H1 (cell line): ENCODE measurements at regions not wholly inside any gene's neighbourhood (a gene's known extent, or its start where the extent isn't known, plus 50 kb on each side); places are given as distances from the start of the nearest gene placed in this dataset.

Source experiments
- CTCF ChIA-PET: fragments of 300-600 bp; sonication (Branson Sonifier 250); formaldehyde crosslinking; loops from one replicate; lab custom pipeline; 2021; ENCODE audit not compliant: partially characterized antibody; lab: Charles Lee
- POLR2A ChIA-PET: fragments of 300-600 bp; sonication (Branson Sonifier 250); formaldehyde crosslinking; loops from one replicate; lab custom pipeline; 2021; ENCODE audit warnings: inconsistent platforms; ENCODE audit not compliant: partially characterized antibody; lab: Charles Lee
- DNase-seq, 2 experiments: peaks; one replicate each; pipeline versions ENCODE4 v3.0.0 to v3.0.0-alpha.2; 2010 to 2022; ENCODE audit warnings: low spot score in 2 of 2, low read depth in 1 of 2, mixed read lengths in 1 of 2
- FAIRE-seq: peaks from 2 replicates; lab custom pipeline; 2011; peaks lifted over from hg19 to GRCh38; lab: Jason Lieb, UNC
- H2AFZ ChIP-seq: 2 replicates; pipeline ENCODE4 v1.8.1; 2012; ENCODE audit warnings: low read length, inconsistent platforms
- H2AK5ac ChIP-seq: 2 replicates; pipeline ENCODE4 v1.6.1; 2013; ENCODE audit warnings: low read depth, low read length
- H2BK120ac ChIP-seq: replicated peaks from 2 replicates; pipeline ENCODE3; 2013; ENCODE audit warnings: low read depth, low read length, inconsistent platforms
- H2BK12ac ChIP-seq: 2 replicates; pipeline ENCODE4 v1.6.1; 2013; ENCODE audit warnings: low read depth, low read length
- H2BK15ac ChIP-seq: 2 replicates; pipeline ENCODE4 v1.6.1; 2013; ENCODE audit warnings: low read length
- H2BK20ac ChIP-seq: 2 replicates; pipeline ENCODE4 v1.6.1; 2013; ENCODE audit warnings: low read length
- H2BK5ac ChIP-seq: 2 replicates; pipeline ENCODE4 v1.6.1; 2013; ENCODE audit warnings: low read depth, low read length
- H3K14ac ChIP-seq: 2 replicates; pipeline ENCODE4 v1.6.1; 2013; ENCODE audit warnings: inconsistent platforms; ENCODE audit not compliant: insufficient read length
- H3K18ac ChIP-seq: 2 replicates; pipeline ENCODE4 v1.6.1; 2013; ENCODE audit warnings: low read length; ENCODE audit errors: extremely low read depth
- H3K23ac ChIP-seq: 2 replicates; pipeline ENCODE4 v1.6.1; 2013; ENCODE audit warnings: inconsistent platforms; ENCODE audit not compliant: insufficient read length
- H3K23me2 ChIP-seq: 2 replicates; pipeline ENCODE4 v1.6.1; 2013; ENCODE audit warnings: low read depth, low read length
- H3K27ac ChIP-seq: 2 replicates; pipeline ENCODE4 v1.6.1; 2011; ENCODE audit warnings: low read depth, low read length, inconsistent platforms
- H3K27me3 ChIP-seq, 4 experiments: replicated peaks in 1 of 4; 1 replicate in 1 of 4; 2 replicates in 3 of 4; pipeline versions ENCODE4 v1.6.1 to v1.8.1; 2011 to 2013; ENCODE audit warnings: low read length in 3 of 4, mild to moderate bottlenecking in 3 of 4, inconsistent platforms in 2 of 4, mixed read lengths in 2 of 4, moderate library complexity in 1 of 4; ENCODE audit not compliant: control insufficient read depth in 3 of 4, insufficient read depth in 3 of 4; ENCODE audit errors: extremely low read depth in 1 of 4
- H3K36me3 ChIP-seq, 4 experiments: 2 replicates each; pipeline versions ENCODE4 v1.6.1 to v1.8.1; 2011 to 2013; ENCODE audit warnings: mild to moderate bottlenecking in 4 of 4, low read length in 3 of 4, moderate library complexity in 2 of 4, control low read depth in 1 of 4, inconsistent platforms in 1 of 4; ENCODE audit not compliant: insufficient read depth in 4 of 4, control insufficient read depth in 2 of 4
- H3K4ac ChIP-seq: replicated peaks from 2 replicates; pipeline ENCODE3; 2013; ENCODE audit warnings: low read length, low read depth, mixed read lengths, inconsistent platforms; ENCODE audit not compliant: insufficient read length
- H3K4me1 ChIP-seq, 4 experiments: replicated peaks in 1 of 4; 1 replicate in 1 of 4; 2 replicates in 3 of 4; pipeline versions ENCODE4 v1.6.1 to v1.8.1; 2011 to 2013; ENCODE audit warnings: low read length in 3 of 4, inconsistent platforms in 2 of 4, mixed read lengths in 1 of 4; ENCODE audit not compliant: insufficient read depth in 4 of 4, control insufficient read depth in 3 of 4
- H3K4me2 ChIP-seq, 2 experiments: 2 replicates each; pipeline versions ENCODE4 v1.6.1 to v1.8.1; 2011 to 2013; ENCODE audit warnings: low read depth in 2 of 2, low read length in 2 of 2, control low read depth in 1 of 2, inconsistent platforms in 1 of 2, mild to moderate bottlenecking in 1 of 2; ENCODE audit not compliant: insufficient read depth in 1 of 2
- H3K4me3 ChIP-seq, 4 experiments: fragments of 200-600, 300-600 bp in 1 of 4; sonication (generic), shearing (Covaris generic), sonication (Bioruptor Twin) in 1 of 4; 2 replicates each; pipeline versions ENCODE4 v1.5.1 to v1.8.1; 2011 to 2016; ENCODE audit warnings: low read length in 4 of 4, low read depth in 3 of 4, control low read depth in 2 of 4, inconsistent platforms in 2 of 4, mild to moderate bottlenecking in 2 of 4, mixed read lengths in 1 of 4, moderate library complexity in 1 of 4; ENCODE audit not compliant: insufficient read depth in 2 of 4; ENCODE audit errors: extremely low read depth in 1 of 4
- H3K56ac ChIP-seq: replicated peaks from 2 replicates; pipeline ENCODE3; 2013; ENCODE audit warnings: low read depth, mild to moderate bottlenecking, mixed read lengths, low read length, inconsistent platforms; ENCODE audit not compliant: insufficient read length
- H3K79me1 ChIP-seq: 2 replicates; pipeline ENCODE4 v1.6.1; 2013; ENCODE audit warnings: low read depth, low read length, control low read depth
- H3K79me2 ChIP-seq, 2 experiments: 2 replicates each; pipeline versions ENCODE4 v1.6.1 to v1.8.1; 2012 to 2013; ENCODE audit warnings: low read length in 2 of 2, mild to moderate bottlenecking in 2 of 2, inconsistent platforms in 1 of 2; ENCODE audit not compliant: insufficient read depth in 2 of 2, control insufficient read depth in 1 of 2
- H3K9ac ChIP-seq, 4 experiments: replicated peaks in 1 of 4; 1 replicate in 1 of 4; 2 replicates in 3 of 4; pipeline versions ENCODE4 v1.6.1 to v1.8.1; 2011 to 2013; ENCODE audit warnings: low read depth in 3 of 4, low read length in 3 of 4, control low read depth in 2 of 4, mild to moderate bottlenecking in 2 of 4, moderate library complexity in 2 of 4, inconsistent platforms in 1 of 4; ENCODE audit errors: extremely low read depth in 1 of 4
- H3K9me3 ChIP-seq, 2 experiments: 2 replicates each; pipeline versions ENCODE4 v1.6.1 to v1.8.1; 2012 to 2013; ENCODE audit warnings: mild to moderate bottlenecking in 2 of 2, moderate library complexity in 2 of 2, control low read depth in 1 of 2, inconsistent platforms in 1 of 2, low read depth in 1 of 2, low read length in 1 of 2, mixed read lengths in 1 of 2; ENCODE audit not compliant: insufficient read depth in 2 of 2
- H4K20me1 ChIP-seq, 2 experiments: replicated peaks in 1 of 2; 2 replicates each; pipeline versions ENCODE3 to v1.8.1; 2011 to 2013; ENCODE audit warnings: inconsistent platforms in 2 of 2, low read length in 2 of 2, mild to moderate bottlenecking in 1 of 2; ENCODE audit not compliant: insufficient read depth in 2 of 2, control insufficient read depth in 1 of 2
- H4K5ac ChIP-seq: 2 replicates; pipeline ENCODE4 v1.6.1; 2013; ENCODE audit warnings: low read length, low read depth, mixed read lengths, inconsistent platforms; ENCODE audit not compliant: insufficient read length
- H4K8ac ChIP-seq: 2 replicates; pipeline ENCODE4 v1.8.0; 2013; ENCODE audit warnings: mild to moderate bottlenecking, moderate library complexity, low read length, inconsistent platforms; ENCODE audit not compliant: insufficient read depth; ENCODE audit errors: extremely low read depth
- H4K91ac ChIP-seq: replicated peaks from 2 replicates; pipeline ENCODE3; 2013; ENCODE audit warnings: low read length, mixed read lengths, inconsistent platforms; ENCODE audit not compliant: insufficient read length
- CBX8 ChIP-seq: fragments of 300-800, 300-1000 bp; sonication (generic); IDR thresholded peaks from 2 replicates; pipeline ENCODE4 v1.7.1; 2016; ENCODE audit warnings: low read depth, low read length, borderline replicate concordance
- SIRT6 ChIP-seq: IDR thresholded peaks from one replicate; pipeline ENCODE4 v1.7.1; 2012; ENCODE audit warnings: low read length, inconsistent platforms
- WGBS, 2 experiments: shearing (Covaris generic) in 1 of 2; methylation state at CpG; one replicate each; pipeline versions ENCODE4 v1.1.6 to v1.1.7; 2013 to 2015; ENCODE audit warnings: low lambda C conversion rate in 2 of 2, mixed read lengths in 2 of 2, inconsistent platforms in 1 of 2, low coverage in 1 of 2, missing lambda C conversion rate in 1 of 2; ENCODE audit not compliant: insufficient replicate concordance in 2 of 2, insufficient coverage in 1 of 2, insufficient read length in 1 of 2; ENCODE audit errors: extremely low coverage in 1 of 2, missing lambda C conversion rate in 1 of 2; 5-methylcytosine and 5-hydroxymethylcytosine counted together

- no peak overlapping the region for H2BK15ac ChIP-seq
- H2BK5ac ChIP-seq, result no peak overlapping the region
- no peak overlapping the region for H3K23ac ChIP-seq
- no peak overlapping the region for H3K4ac ChIP-seq
- H2BK12ac ChIP-seq, result no peak overlapping the region
- H3K56ac ChIP-seq, result no peak overlapping the region
- no peaks in the 10 kb centered on the region for H3K9me3 ChIP-seq
- H3K27ac ChIP-seq, result no peak overlapping the region
- no peak overlapping the region for H3K4me2 ChIP-seq
- no peaks in the 10 kb centered on the region for H3K27me3 ChIP-seq
- DNase-seq (no peak), FAIRE-seq (no peak)
- no peak overlapping the region for H4K5ac ChIP-seq
- ChIA-PET CTCF (interaction anchor here (0.6 to 1.1 kb wide), 2 partner anchors 15 to 21 kb away, joined by 3 to 4 read pairs; no protein-coding TSS in a partner anchor), POLR2A (no interaction called here)
- 87% methylated on average over 7 of the region's 7 CpGs; no CpG with 5 or more reads in 1 of the 2 experiments for WGBS, 2 experiments
- no peak overlapping the region for H4K91ac ChIP-seq
- no peaks in the 10 kb centered on the region for H3K23me2 ChIP-seq
- no peak overlapping the region for H2AK5ac ChIP-seq
- no peaks in the 10 kb centered on the region for H3K79me2 ChIP-seq
- H3K18ac ChIP-seq, result no peak overlapping the region
- TF ChIP-seq SIRT6, result no peak
- TF ChIP-seq CBX8, result no peak
- H3K4me3 ChIP-seq, result no peak overlapping the region
- no peaks in the 10 kb centered on the region for H3K36me3 ChIP-seq
- peaks cover 2 to 15% (median 6%) of the 10 kb centered on the region in 4 experiments; a peak in 4 of 7 replicates for H3K4me1 ChIP-seq
- no peaks in the 10 kb centered on the region for H3K79me1 ChIP-seq
- H2BK120ac ChIP-seq, result no peak overlapping the region
- no peak overlapping the region for H3K14ac ChIP-seq
- no peaks in the 10 kb centered on the region for H4K20me1 ChIP-seq
- H2BK20ac ChIP-seq, result no peak overlapping the region
- no peak overlapping the region for H3K9ac ChIP-seq
- H4K8ac ChIP-seq, result no peak overlapping the region
- H2AFZ ChIP-seq, result no peak overlapping the region
Observed at GRCh38 chr10:28217848-28218247, 85.0 kb downstream of the MPP7 start.
